ENCODE measurements at regions not wholly inside any gene's neighbourhood (a gene's known extent, or its start where the extent isn't known, plus 50 kb on each side); places are given as distances from the start of the nearest gene placed in this dataset.

GRCh38 chr12:46105735-46106134, 115.4 kb upstream of the SCAF11 start:
- H3K27ac ChIP-seq (ENCODE audit: low read depth in 1 of 2, low read length in 2 of 2) = no peak overlapping the region
- H3K4me3 ChIP-seq (ENCODE audit: low read length) = no peak overlapping the region
- ATAC-seq (ENCODE audit: poor library complexity) = no peak
- Mint-ChIP-seq H3K27ac (no peak overlapping the region), H3K4me3 (no peak overlapping the region), H3K36me3 (ENCODE audit: low read depth) (no peaks in the 10 kb centered on the region), H3K9me3 (no peaks in the 10 kb centered on the region), H3K4me1 (ENCODE audit: low read depth) (no peaks in the 10 kb centered on the region), H3K27me3 (peaks cover 3% of the 10 kb centered on the region)
- H3K36me3 ChIP-seq (ENCODE audit: insufficient read depth, low read length) = no peaks in the 10 kb centered on the region
- no peaks in the 10 kb centered on the region for H3K9me3 ChIP-seq (ENCODE audit: control insufficient read depth in 1 of 2, insufficient read depth in 1 of 2, low read length in 2 of 2)
- no peaks in the 10 kb centered on the region for H3K27me3 ChIP-seq (ENCODE audit: control insufficient read depth in 1 of 2, insufficient read depth in 2 of 2, low read length in 2 of 2)
- H3K4me1 ChIP-seq (ENCODE audit: insufficient read depth, low read length) = no peaks in the 10 kb centered on the region
- no peak for DNase-seq
- TF ChIP-seq CTCF (IDR thresholded peaks at IDR 0.05) = no peak
- intact Hi-C loops (cut with DNase I, micrococcal nuclease) = no loop called here
- ChIA-PET CTCF (no interaction called here), POLR2A (no interaction called here)

GRCh38 chr12:46103559-46104383, 113.4 kb upstream of the SCAF11 start:
- intact Hi-C loops (cut with DNase I, micrococcal nuclease) = no loop called here
- Histone ChIP-seq H3K36me3 (ENCODE audit: insufficient read depth, low read length) (no peaks in the 10 kb centered on the region), H3K4me3 (ENCODE audit: low read length) (no peak overlapping the region), H3K4me1 (ENCODE audit: insufficient read depth, low read length) (no peaks in the 10 kb centered on the region), H3K9me3 (ENCODE audit: control insufficient read depth in 1 of 2, insufficient read depth in 1 of 2, low read length in 2 of 2) (no peaks in the 10 kb centered on the region), H3K27ac (ENCODE audit: low read depth in 1 of 2, low read length in 2 of 2) (no peak overlapping the region), H3K27me3 (ENCODE audit: control insufficient read depth in 1 of 2, insufficient read depth in 2 of 2, low read length in 2 of 2) (no peaks in the 10 kb centered on the region)
- Mint-ChIP-seq H3K4me1 (ENCODE audit: low read depth) (no peaks in the 10 kb centered on the region), H3K9me3 (no peaks in the 10 kb centered on the region), H3K27me3 (peaks cover 3% of the 10 kb centered on the region), H3K27ac (no peak overlapping the region), H3K36me3 (ENCODE audit: low read depth) (no peaks in the 10 kb centered on the region), H3K4me3 (no peak overlapping the region)
- no peak for ATAC-seq (ENCODE audit: poor library complexity)
- no peak for DNase-seq
- no peak for TF ChIP-seq CTCF (IDR thresholded peaks at IDR 0.05)
- ChIA-PET POLR2A (no interaction called here), CTCF (no interaction called here)

- no peak overlapping the region for H3K27ac Mint-ChIP-seq
- TF ChIP-seq CTCF (IDR thresholded peaks at IDR 0.05) = no peak
- no peak overlapping the region for H3K4me3 Mint-ChIP-seq
- no peaks in the 10 kb centered on the region for H3K4me1 ChIP-seq (ENCODE audit: insufficient read depth, low read length)
- no peaks in the 10 kb centered on the region for H3K36me3 ChIP-seq (ENCODE audit: insufficient read depth, low read length)
- H3K9me3 Mint-ChIP-seq = peaks cover 3% of the 10 kb centered on the region
- no peaks in the 10 kb centered on the region for H3K36me3 Mint-ChIP-seq (ENCODE audit: low read depth)
- H3K9me3 ChIP-seq (ENCODE audit: control insufficient read depth in 1 of 2, insufficient read depth in 1 of 2, low read length in 2 of 2) = no peaks in the 10 kb centered on the region
- H3K27me3 ChIP-seq (ENCODE audit: control insufficient read depth in 1 of 2, insufficient read depth in 2 of 2, low read length in 2 of 2) = no peaks in the 10 kb centered on the region
- no peak overlapping the region for H3K4me3 ChIP-seq (ENCODE audit: low read length)
- peaks cover 15% of the 10 kb centered on the region for H3K27me3 Mint-ChIP-seq
- no peak for DNase-seq
- no peak overlapping the region for H3K27ac ChIP-seq (ENCODE audit: low read depth in 1 of 2, low read length in 2 of 2)
- no peaks in the 10 kb centered on the region for H3K4me1 Mint-ChIP-seq (ENCODE audit: low read depth)
- ChIA-PET POLR2A (no interaction called here), CTCF (no interaction called here)
- intact Hi-C loops (cut with DNase I, micrococcal nuclease) = no loop called here
- no peak for ATAC-seq (ENCODE audit: poor library complexity)
Measured at GRCh38 chr12:46101485-46101869, 111.1 kb upstream of the SCAF11 start.
